ENCODE measurements at regions not wholly inside any gene's neighbourhood (a gene's known extent, or its start where the extent isn't known, plus 50 kb on each side); places are given as distances from the start of the nearest gene placed in this dataset.
"Not testable (repeated sequence)": the region's sequence is repeated elsewhere in the genome, so short reads cannot be mapped to it uniquely, and the experiment has no call there.

GRCh38 chrX:34325460-34325859 is 193.3 kb upstream of the FAM47A start:
- H2AFZ ChIP-seq, result no peak overlapping the region
- H3K36me3 ChIP-seq (ENCODE audit: insufficient read depth), result no peaks in the 10 kb centered on the region
- no peaks in the 10 kb centered on the region for H3K27me3 ChIP-seq (ENCODE audit: insufficient read depth)
- Mint-ChIP-seq H3K36me3 (ENCODE audit: low read depth) (no peaks in the 10 kb centered on the region), H3K9me3 (no peaks in the 10 kb centered on the region), H3K4me1 (no peaks in the 10 kb centered on the region), H3K4me3 (no peak overlapping the region), H3K27me3 (ENCODE audit: insufficient read depth, low read depth, poor library complexity) (no peaks in the 10 kb centered on the region), H3K27ac (no peak overlapping the region)
- no peak for TF ChIP-seq JUNB (IDR thresholded peaks at IDR 0.05; ENCODE audit: unreplicated experiment)
- TF ChIP-seq NANOG (IDR thresholded peaks at IDR 0.05; ENCODE audit: borderline replicate concordance), result no peak
- TF ChIP-seq, protein P1, sequence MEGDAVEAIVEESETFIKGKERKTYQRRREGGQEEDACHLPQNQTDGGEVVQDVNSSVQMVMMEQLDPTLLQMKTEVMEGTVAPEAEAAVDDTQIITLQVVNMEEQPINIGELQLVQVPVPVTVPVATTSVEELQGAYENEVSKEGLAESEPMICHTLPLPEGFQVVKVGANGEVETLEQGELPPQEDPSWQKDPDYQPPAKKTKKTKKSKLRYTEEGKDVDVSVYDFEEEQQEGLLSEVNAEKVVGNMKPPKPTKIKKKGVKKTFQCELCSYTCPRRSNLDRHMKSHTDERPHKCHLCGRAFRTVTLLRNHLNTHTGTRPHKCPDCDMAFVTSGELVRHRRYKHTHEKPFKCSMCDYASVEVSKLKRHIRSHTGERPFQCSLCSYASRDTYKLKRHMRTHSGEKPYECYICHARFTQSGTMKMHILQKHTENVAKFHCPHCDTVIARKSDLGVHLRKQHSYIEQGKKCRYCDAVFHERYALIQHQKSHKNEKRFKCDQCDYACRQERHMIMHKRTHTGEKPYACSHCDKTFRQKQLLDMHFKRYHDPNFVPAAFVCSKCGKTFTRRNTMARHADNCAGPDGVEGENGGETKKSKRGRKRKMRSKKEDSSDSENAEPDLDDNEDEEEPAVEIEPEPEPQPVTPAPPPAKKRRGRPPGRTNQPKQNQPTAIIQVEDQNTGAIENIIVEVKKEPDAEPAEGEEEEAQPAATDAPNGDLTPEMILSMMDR (conservative IDR thresholded peaks at IDR 0.05; ENCODE audit: low read depth in 2 of 2), result no peak
- TF ChIP-seq ZNF462 (CRISPR knock-in tag; IDR thresholded peaks at IDR 0.05), result no peak
- TF ChIP-seq, protein P2, sequence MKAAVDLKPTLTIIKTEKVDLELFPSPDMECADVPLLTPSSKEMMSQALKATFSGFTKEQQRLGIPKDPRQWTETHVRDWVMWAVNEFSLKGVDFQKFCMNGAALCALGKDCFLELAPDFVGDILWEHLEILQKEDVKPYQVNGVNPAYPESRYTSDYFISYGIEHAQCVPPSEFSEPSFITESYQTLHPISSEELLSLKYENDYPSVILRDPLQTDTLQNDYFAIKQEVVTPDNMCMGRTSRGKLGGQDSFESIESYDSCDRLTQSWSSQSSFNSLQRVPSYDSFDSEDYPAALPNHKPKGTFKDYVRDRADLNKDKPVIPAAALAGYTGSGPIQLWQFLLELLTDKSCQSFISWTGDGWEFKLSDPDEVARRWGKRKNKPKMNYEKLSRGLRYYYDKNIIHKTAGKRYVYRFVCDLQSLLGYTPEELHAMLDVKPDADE (IDR thresholded peaks at IDR 0.05), result no peak
- TF ChIP-seq CREB1 (CRISPR knock-in tag; IDR thresholded peaks at IDR 0.05; ENCODE audit: low read depth), result no peak
- TF ChIP-seq EZH2phosphoT487 (IDR thresholded peaks at IDR 0.05; ENCODE audit: unreplicated experiment), result no peak
- TF ChIP-seq STAT1 (IDR thresholded peaks at IDR 0.05; ENCODE audit: unreplicated experiment), result no peak
- no peak for TF ChIP-seq EZH2 (IDR thresholded peaks at IDR 0.05; ENCODE audit: low read depth, unreplicated experiment)
- no peak for TF ChIP-seq ZNF114 (CRISPR knock-in tag; IDR thresholded peaks at IDR 0.05)
- H3K4me3 ChIP-seq, result no peak overlapping the region
- H3K79me2 ChIP-seq (replicated peaks; ENCODE audit: insufficient read depth), result no peaks in the 10 kb centered on the region
- H4K20me1 ChIP-seq (replicated peaks; ENCODE audit: insufficient read depth), result no peaks in the 10 kb centered on the region; the same call in 1 of the 2 replicates
- no peak overlapping the region for H3K4me2 ChIP-seq
- no peak for ATAC-seq
- DNase-seq (ENCODE audit: low spot score), result no peak
- no peaks in the 10 kb centered on the region for H3F3A ChIP-seq (replicated peaks; ENCODE audit: low read depth)
- no peak overlapping the region for H3K27ac ChIP-seq (ENCODE audit: low read depth)
- no peaks in the 10 kb centered on the region for H3K4me1 ChIP-seq (ENCODE audit: insufficient read depth)
- H3K9me2 ChIP-seq (ENCODE audit: insufficient read depth), result no peaks in the 10 kb centered on the region

GRCh38 chrX:34320424-34320823 is 188.3 kb upstream of the FAM47A start:
- H3K9me3 Mint-ChIP-seq; H3K9me2 ChIP-seq (ENCODE audit: insufficient read depth); H3K27ac ChIP-seq (ENCODE audit: low read depth); H3K36me3 Mint-ChIP-seq (ENCODE audit: low read depth); H3K4me3 Mint-ChIP-seq; H3K27ac Mint-ChIP-seq; H4K20me1 ChIP-seq (replicated peaks; ENCODE audit: insufficient read depth); H3K4me1 Mint-ChIP-seq; H3K4me3 ChIP-seq; H3K27me3 Mint-ChIP-seq (ENCODE audit: insufficient read depth, low read depth, poor library complexity); DNase-seq (ENCODE audit: low spot score); H3K79me2 ChIP-seq (replicated peaks; ENCODE audit: insufficient read depth); H2AFZ ChIP-seq; H3K4me2 ChIP-seq; ATAC-seq; H3K36me3 ChIP-seq (ENCODE audit: insufficient read depth); H3K27me3 ChIP-seq (ENCODE audit: insufficient read depth); H3K4me1 ChIP-seq (ENCODE audit: insufficient read depth); H3F3A ChIP-seq (replicated peaks; ENCODE audit: low read depth): not testable (repeated sequence)

Measured in GM23338 (cell line).